ENCODE measurements at regions not wholly inside any gene's neighbourhood (a gene's known extent, or its start where the extent isn't known, plus 50 kb on each side); places are given as distances from the start of the nearest gene placed in this dataset.

DNA sequence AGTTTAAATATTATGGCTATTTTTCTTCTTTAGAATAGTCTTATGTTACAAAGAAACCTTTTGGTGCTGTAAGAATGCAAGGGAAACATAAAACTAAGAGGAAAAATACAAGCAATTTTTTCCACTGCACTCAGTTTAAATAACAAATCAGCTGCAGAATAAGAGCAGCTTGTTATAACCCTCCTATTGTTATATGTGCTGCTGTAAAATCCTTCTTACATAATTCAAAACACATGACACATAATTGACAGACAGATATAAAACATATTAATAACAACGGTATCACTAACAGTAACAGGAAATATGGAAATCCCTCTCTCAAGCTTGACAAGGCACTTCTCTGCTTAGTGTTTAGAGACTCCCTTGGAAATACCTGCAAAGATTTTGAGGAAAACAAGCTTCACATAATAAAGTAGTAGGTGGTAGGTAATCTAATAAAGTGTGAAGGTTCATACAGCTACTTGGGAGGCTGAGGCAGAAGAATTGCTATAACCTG lies 385.3 kb upstream of the HS3ST1 start:
- TF ChIP-seq EZH2 (IDR thresholded peaks at IDR 0.05; ENCODE audit: borderline replicate concordance, insufficient read depth, low read depth, low read length, poor library complexity, severe bottlenecking) = no peak
- TF ChIP-seq, protein P1, sequence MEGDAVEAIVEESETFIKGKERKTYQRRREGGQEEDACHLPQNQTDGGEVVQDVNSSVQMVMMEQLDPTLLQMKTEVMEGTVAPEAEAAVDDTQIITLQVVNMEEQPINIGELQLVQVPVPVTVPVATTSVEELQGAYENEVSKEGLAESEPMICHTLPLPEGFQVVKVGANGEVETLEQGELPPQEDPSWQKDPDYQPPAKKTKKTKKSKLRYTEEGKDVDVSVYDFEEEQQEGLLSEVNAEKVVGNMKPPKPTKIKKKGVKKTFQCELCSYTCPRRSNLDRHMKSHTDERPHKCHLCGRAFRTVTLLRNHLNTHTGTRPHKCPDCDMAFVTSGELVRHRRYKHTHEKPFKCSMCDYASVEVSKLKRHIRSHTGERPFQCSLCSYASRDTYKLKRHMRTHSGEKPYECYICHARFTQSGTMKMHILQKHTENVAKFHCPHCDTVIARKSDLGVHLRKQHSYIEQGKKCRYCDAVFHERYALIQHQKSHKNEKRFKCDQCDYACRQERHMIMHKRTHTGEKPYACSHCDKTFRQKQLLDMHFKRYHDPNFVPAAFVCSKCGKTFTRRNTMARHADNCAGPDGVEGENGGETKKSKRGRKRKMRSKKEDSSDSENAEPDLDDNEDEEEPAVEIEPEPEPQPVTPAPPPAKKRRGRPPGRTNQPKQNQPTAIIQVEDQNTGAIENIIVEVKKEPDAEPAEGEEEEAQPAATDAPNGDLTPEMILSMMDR (IDR thresholded peaks at IDR 0.05) = no peak

Measured in B cell (primary cell).